ENCODE measurements at regions not wholly inside any gene's neighbourhood (a gene's known extent, or its start where the extent isn't known, plus 50 kb on each side); places are given as distances from the start of the nearest gene placed in this dataset.

- ChIA-PET POLR2A (no interaction called here), CTCF (no interaction called here)
- TF ChIP-seq ZNF138 (CRISPR knock-in tag; conservative IDR thresholded peaks at IDR 0.05) (no peak), ETV6 (CRISPR knock-in tag; IDR thresholded peaks at IDR 0.05) (no peak), PREB (CRISPR knock-in tag; IDR thresholded peaks at IDR 0.05; ENCODE audit: borderline replicate concordance) (no peak), GABPB1 (CRISPR knock-in tag; IDR thresholded peaks at IDR 0.05) (no peak), JAZF1 (CRISPR knock-in tag; IDR thresholded peaks at IDR 0.05) (no peak), ZNF423 (CRISPR knock-in tag; IDR thresholded peaks at IDR 0.05) (no peak), CBFB (CRISPR knock-in tag; IDR thresholded peaks at IDR 0.05; ENCODE audit: low read depth) (no peak), ARID4B (CRISPR knock-in tag; IDR thresholded peaks at IDR 0.05; ENCODE audit: borderline replicate concordance) (no peak), CREB1 (CRISPR knock-in tag; IDR thresholded peaks at IDR 0.05) (no peak), JUN (CRISPR knock-in tag; IDR thresholded peaks at IDR 0.05) (no peak), E2F1 (CRISPR knock-in tag; IDR thresholded peaks at IDR 0.05) (no peak), CREM (CRISPR knock-in tag; IDR thresholded peaks at IDR 0.05) (no peak), KAT7 (CRISPR knock-in tag; IDR thresholded peaks at IDR 0.05; ENCODE audit: borderline replicate concordance) (no peak), GTF2I (CRISPR knock-in tag; conservative IDR thresholded peaks at IDR 0.05) (no peak), FOXP1 (CRISPR knock-in tag; IDR thresholded peaks at IDR 0.05; ENCODE audit: borderline replicate concordance) (no peak)
- Mint-ChIP-seq H3K9me3 (peaks cover 25% of the 10 kb centered on the region), H3K4me3 (no peak overlapping the region), H3K27me3 (ENCODE audit: low read depth) (no peaks in the 10 kb centered on the region), H3K27ac (no peak overlapping the region), H3K36me3 (peaks cover 15% of the 10 kb centered on the region), H3K4me1 (no peaks in the 10 kb centered on the region)
- no peak for ATAC-seq
- DNase-seq (ENCODE audit: low spot score), result no peak
These were observed 69.5 kb upstream of the TSLP start for GRCh38 chr5:111002036-111002435.

GRCh38 chr5:111003623-111004022, 67.9 kb upstream of the TSLP start:
- POLR2A ChIA-PET, result no interaction called here
- ATAC-seq (no peak), DNase-seq (ENCODE audit: low spot score) (no peak)
- Mint-ChIP-seq H3K4me1 (no peaks in the 10 kb centered on the region), H3K9me3 (peaks cover 21% of the 10 kb centered on the region), H3K4me3 (no peak overlapping the region), H3K36me3 (peaks cover 14% of the 10 kb centered on the region), H3K27me3 (ENCODE audit: low read depth) (no peaks in the 10 kb centered on the region), H3K27ac (no peak overlapping the region)
- CTCF ChIA-PET, result no interaction called here
- no peak for TF ChIP-seq ZNF416 (CRISPR knock-in tag; IDR thresholded peaks at IDR 0.05)
- TF ChIP-seq STAT6 (CRISPR knock-in tag; conservative IDR thresholded peaks at IDR 0.05; ENCODE audit: low read depth), result no peak
- no peak for TF ChIP-seq SP1 (CRISPR knock-in tag; conservative IDR thresholded peaks at IDR 0.05)
- TF ChIP-seq RELA (CRISPR knock-in tag; IDR thresholded peaks at IDR 0.05; ENCODE audit: borderline replicate concordance), result no peak
- TF ChIP-seq ATF3 (CRISPR knock-in tag; conservative IDR thresholded peaks at IDR 0.05), result no peak
- TF ChIP-seq CREB1 (CRISPR knock-in tag; IDR thresholded peaks at IDR 0.05), result no peak
- TF ChIP-seq AFF4 (CRISPR knock-in tag; IDR thresholded peaks at IDR 0.05; ENCODE audit: borderline replicate concordance), result no peak
- TF ChIP-seq TCF7 (CRISPR knock-in tag; IDR thresholded peaks at IDR 0.05; ENCODE audit: low read depth), result no peak
- no peak for TF ChIP-seq PREB (CRISPR knock-in tag; IDR thresholded peaks at IDR 0.05; ENCODE audit: borderline replicate concordance)
- no peak for TF ChIP-seq CBFB (CRISPR knock-in tag; IDR thresholded peaks at IDR 0.05; ENCODE audit: low read depth)
